SK-N-SH (cell line): ENCODE measurements at regions not wholly inside any gene's neighbourhood (a gene's known extent, or its start where the extent isn't known, plus 50 kb on each side); places are given as distances from the start of the nearest gene placed in this dataset.

Experiments
- CTCF ChIA-PET: fragments of 300-600, 350-600 bp; formaldehyde crosslinking; extraction: SDS; loops from one replicate; lab custom pipeline; 2021; lab: Yijun Ruan, JAX
- POLR2A ChIA-PET: fragments of 350-600 bp; sonication (Branson Sonifier 250); formaldehyde crosslinking; extraction: SDS; loops from one replicate; lab custom pipeline; 2020; ENCODE audit warnings: antibody characterized with exemption, inconsistent platforms; lab: Yijun Ruan, JAX
- DNase-seq: peaks from one replicate; pipeline ENCODE4 v3.0.0; 2012
- H2AFZ ChIP-seq: fragments of 200-600 bp; sonication (generic); 2 replicates; pipeline ENCODE4 v1.8.1; 2016; ENCODE audit warnings: antibody characterized with exemption, mild to moderate bottlenecking, low read depth
- H3F3A ChIP-seq: fragments of 200-600 bp; sonication (generic); replicated peaks from 2 replicates; pipeline ENCODE3; 2016; ENCODE audit warnings: antibody characterized with exemption, mild to moderate bottlenecking; ENCODE audit not compliant: insufficient read depth
- H3K27ac ChIP-seq, 2 experiments: fragments of 200-500 bp in 1 of 2; fragments of 200-600 bp in 1 of 2; sonication (Bioruptor generic) in 1 of 2; sonication (generic), shearing (Covaris generic) in 1 of 2; 2 replicates each; pipeline versions ENCODE4 v1.5.1 to v1.6.1; 2014 to 2016; ENCODE audit warnings: low read depth in 2 of 2, inconsistent platforms in 1 of 2, low read length in 1 of 2, mild to moderate bottlenecking in 1 of 2, mixed read lengths in 1 of 2
- H3K27me3 ChIP-seq: fragments of 200-600 bp; sonication (generic), shearing (Covaris generic); 2 replicates; pipeline ENCODE4 v1.6.1; 2016; ENCODE audit warnings: mixed run types; ENCODE audit not compliant: insufficient read depth
- H3K36me3 ChIP-seq, 2 experiments: fragments of 200-500 bp in 1 of 2; fragments of 200-600 bp in 1 of 2; sonication (Bioruptor generic) in 1 of 2; sonication (generic) in 1 of 2; replicated peaks in 1 of 2; 2 replicates each; pipeline versions ENCODE3 to v1.5.1; 2014 to 2016; ENCODE audit warnings: low read length in 1 of 2, mild to moderate bottlenecking in 1 of 2; ENCODE audit not compliant: insufficient read depth in 2 of 2, control insufficient read depth in 1 of 2
- H3K4me1 ChIP-seq, 2 experiments: fragments of 200-500 bp in 1 of 2; fragments of 200-600 bp in 1 of 2; sonication (Bioruptor generic) in 1 of 2; sonication (generic), shearing (Covaris generic) in 1 of 2; 2 replicates each; pipeline versions ENCODE4 v1.5.1 to v1.6.1; 2014 to 2016; ENCODE audit warnings: low read depth in 1 of 2, low read length in 1 of 2, mixed run types in 1 of 2; ENCODE audit not compliant: insufficient read depth in 2 of 2, control insufficient read depth in 1 of 2
- H3K4me2 ChIP-seq: fragments of 200-600 bp; sonication (generic), shearing (Covaris generic); 2 replicates; pipeline ENCODE4 v1.6.1; 2017; ENCODE audit warnings: mixed run types
- H3K4me3 ChIP-seq, 2 experiments: fragments of 200-500 bp in 1 of 2; fragments of 200-600 bp in 1 of 2; sonication (Bioruptor generic) in 1 of 2; sonication (generic), shearing (Covaris generic) in 1 of 2; 2 replicates each; pipeline versions ENCODE4 v1.5.1 to v1.8.1; 2014 to 2016; ENCODE audit warnings: low read depth in 2 of 2, inconsistent platforms in 1 of 2, low read length in 1 of 2, mild to moderate bottlenecking in 1 of 2, mixed read lengths in 1 of 2, moderate library complexity in 1 of 2
- H3K79me2 ChIP-seq: fragments of 200-600 bp; sonication (generic); 2 replicates; pipeline ENCODE4 v1.8.1; 2017; ENCODE audit warnings: mild to moderate bottlenecking; ENCODE audit not compliant: insufficient read depth
- H3K9ac ChIP-seq: fragments of 200-600 bp; sonication (generic); 2 replicates; pipeline ENCODE4 v1.6.1; 2017; ENCODE audit warnings: mixed run types
- H3K9me2 ChIP-seq: fragments of 200-600 bp; sonication (generic); 2 replicates; pipeline ENCODE4 v1.6.1; 2017; ENCODE audit warnings: mixed run types
- H3K9me3 ChIP-seq: fragments of 200-600 bp; sonication (generic); 2 replicates; pipeline ENCODE4 v1.6.1; 2017; ENCODE audit warnings: mixed run types, mild to moderate bottlenecking, moderate library complexity
- H4K20me1 ChIP-seq: fragments of 200-600 bp; sonication (generic); 2 replicates; pipeline ENCODE4 v1.6.1; 2017; ENCODE audit warnings: mild to moderate bottlenecking, mixed run types; ENCODE audit not compliant: insufficient read depth
- FOSL2 ChIP-seq: IDR thresholded peaks from 2 replicates; pipeline ENCODE4 v1.4.0; 2012; ENCODE audit warnings: low read depth, mild to moderate bottlenecking, moderate library complexity, borderline replicate concordance
- FOXM1 ChIP-seq: IDR thresholded peaks from 2 replicates; pipeline ENCODE4 v1.4.0; 2012; ENCODE audit warnings: low read depth, mild to moderate bottlenecking
- GATA2 ChIP-seq: sonication (generic); formaldehyde crosslinking; IDR thresholded peaks from 2 replicates; pipeline ENCODE4 v1.5.0; 2020; ENCODE audit warnings: mild to moderate bottlenecking, missing genetic modification reagents
- JUND ChIP-seq: IDR thresholded peaks from 2 replicates; pipeline ENCODE4 v1.4.0; 2012
- MXI1 ChIP-seq: IDR thresholded peaks from 2 replicates; pipeline ENCODE4 v1.6.1; 2012; ENCODE audit warnings: mild to moderate bottlenecking, low read depth, low read length, improper control_type of control experiment
- NFIC ChIP-seq: IDR thresholded peaks from 2 replicates; pipeline ENCODE4 v1.4.0; 2012; ENCODE audit warnings: borderline replicate concordance
- RCOR1 ChIP-seq: fragments of 150-350 bp; IDR thresholded peaks from 2 replicates; pipeline ENCODE4 v1.6.1; 2017; ENCODE audit warnings: antibody characterized with exemption, low read length
- RFX5 ChIP-seq: IDR thresholded peaks from 2 replicates; pipeline ENCODE4 v1.6.1; 2012; ENCODE audit warnings: mild to moderate bottlenecking, improper control_type of control experiment, low read length
- SMC3 ChIP-seq: IDR thresholded peaks from 2 replicates; pipeline ENCODE4 v1.6.1; 2012; ENCODE audit warnings: low read depth, low read length, improper control_type of control experiment
- TEAD4 ChIP-seq: IDR thresholded peaks from 2 replicates; pipeline ENCODE4 v1.4.0; 2012; ENCODE audit warnings: mild to moderate bottlenecking, borderline replicate concordance; ENCODE audit not compliant: insufficient read depth
- YY1 ChIP-seq: IDR thresholded peaks from 2 replicates; pipeline ENCODE4 v1.4.0; 2012; ENCODE audit warnings: low read depth, mild to moderate bottlenecking
- WGBS: methylation state at CpG from one replicate; pipeline ENCODE4 v1.1.6; 2017; ENCODE audit warnings: low lambda C conversion rate; 5-methylcytosine and 5-hydroxymethylcytosine counted together
- TF ChIP-seq, protein P1 (sequence below): IDR thresholded peaks from 2 replicates; pipeline ENCODE4; 2012
- TF ChIP-seq, protein P2 (sequence below): fragments of 200-600 bp; sonication (generic); IDR thresholded peaks from 2 replicates; pipeline ENCODE4 v1.6.1; 2017; ENCODE audit warnings: antibody characterized with exemption, mild to moderate bottlenecking, moderate library complexity

DNA sequence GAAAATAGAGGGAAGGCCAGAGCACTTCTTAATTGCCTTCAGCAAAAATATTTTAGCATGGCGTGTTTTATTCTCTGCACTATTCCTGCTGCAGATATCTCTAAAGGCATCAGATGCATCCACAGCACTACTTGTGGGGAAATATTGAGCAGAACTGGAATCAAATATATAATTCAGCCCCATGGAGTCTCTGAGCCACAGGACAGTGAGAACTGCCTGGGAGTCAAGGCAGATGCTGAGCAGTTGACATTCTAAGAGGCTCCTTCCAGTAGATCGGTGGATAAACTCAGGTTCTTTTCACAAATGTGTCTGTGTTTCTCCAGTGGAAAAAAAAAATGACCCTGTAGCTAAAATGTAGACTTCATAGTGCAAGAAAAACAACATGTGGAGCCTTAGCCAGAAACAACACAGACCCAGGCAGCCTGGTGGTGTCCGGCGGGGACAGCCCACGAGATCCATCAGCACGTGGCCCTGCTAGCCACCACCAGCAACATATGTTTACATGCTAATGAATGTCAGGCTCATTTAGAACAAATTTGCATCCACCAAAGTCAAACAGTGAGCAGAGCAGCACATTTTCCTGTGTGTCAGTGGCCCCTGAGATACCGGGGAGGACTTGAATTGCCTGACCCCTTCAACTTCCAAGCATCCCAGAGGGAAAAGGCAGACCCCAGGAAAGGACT is 123.3 kb upstream of the PFKP start:
- WGBS, result 40% methylated on average over 7 of the region's 7 CpGs
- Histone ChIP-seq H3K4me2 (no peak overlapping the region), H4K20me1 (no peaks in the 10 kb centered on the region), H3F3A (no peaks in the 10 kb centered on the region), H3K9me2 (no peaks in the 10 kb centered on the region), H3K4me3 (no peak overlapping the region), H3K27me3 (peaks cover 6% of the 10 kb centered on the region; the same call in 1 of the 2 replicates)
- no peak for TF ChIP-seq TEAD4
- TF ChIP-seq, protein P1, sequence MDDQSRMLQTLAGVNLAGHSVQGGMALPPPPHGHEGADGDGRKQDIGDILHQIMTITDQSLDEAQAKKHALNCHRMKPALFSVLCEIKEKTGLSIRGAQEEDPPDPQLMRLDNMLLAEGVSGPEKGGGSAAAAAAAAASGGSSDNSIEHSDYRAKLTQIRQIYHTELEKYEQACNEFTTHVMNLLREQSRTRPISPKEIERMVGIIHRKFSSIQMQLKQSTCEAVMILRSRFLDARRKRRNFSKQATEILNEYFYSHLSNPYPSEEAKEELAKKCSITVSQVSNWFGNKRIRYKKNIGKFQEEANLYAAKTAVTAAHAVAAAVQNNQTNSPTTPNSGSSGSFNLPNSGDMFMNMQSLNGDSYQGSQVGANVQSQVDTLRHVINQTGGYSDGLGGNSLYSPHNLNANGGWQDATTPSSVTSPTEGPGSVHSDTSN, result no peak
- no peak for TF ChIP-seq GATA2 (CRISPR knock-in tag)
- TF ChIP-seq MXI1, result no peak
- TF ChIP-seq FOXM1, result no peak
- no peak for TF ChIP-seq JUND
- no peak for TF ChIP-seq RFX5
- TF ChIP-seq FOSL2, result no peak
- TF ChIP-seq, protein P2, sequence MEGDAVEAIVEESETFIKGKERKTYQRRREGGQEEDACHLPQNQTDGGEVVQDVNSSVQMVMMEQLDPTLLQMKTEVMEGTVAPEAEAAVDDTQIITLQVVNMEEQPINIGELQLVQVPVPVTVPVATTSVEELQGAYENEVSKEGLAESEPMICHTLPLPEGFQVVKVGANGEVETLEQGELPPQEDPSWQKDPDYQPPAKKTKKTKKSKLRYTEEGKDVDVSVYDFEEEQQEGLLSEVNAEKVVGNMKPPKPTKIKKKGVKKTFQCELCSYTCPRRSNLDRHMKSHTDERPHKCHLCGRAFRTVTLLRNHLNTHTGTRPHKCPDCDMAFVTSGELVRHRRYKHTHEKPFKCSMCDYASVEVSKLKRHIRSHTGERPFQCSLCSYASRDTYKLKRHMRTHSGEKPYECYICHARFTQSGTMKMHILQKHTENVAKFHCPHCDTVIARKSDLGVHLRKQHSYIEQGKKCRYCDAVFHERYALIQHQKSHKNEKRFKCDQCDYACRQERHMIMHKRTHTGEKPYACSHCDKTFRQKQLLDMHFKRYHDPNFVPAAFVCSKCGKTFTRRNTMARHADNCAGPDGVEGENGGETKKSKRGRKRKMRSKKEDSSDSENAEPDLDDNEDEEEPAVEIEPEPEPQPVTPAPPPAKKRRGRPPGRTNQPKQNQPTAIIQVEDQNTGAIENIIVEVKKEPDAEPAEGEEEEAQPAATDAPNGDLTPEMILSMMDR, result no peak
- TF ChIP-seq, all 33 proteins: peak for 0
- no peak overlapping the region for H3K27ac ChIP-seq
- H3K9me3 ChIP-seq, result no peaks in the 10 kb centered on the region
- H3K79me2 ChIP-seq, result no peaks in the 10 kb centered on the region
- ChIA-PET CTCF (interaction anchor here (0.7 to 1.4 kb wide), 2 partner anchors 11 to 1539 kb away, joined by 3 to 5 read pairs; no protein-coding TSS in a partner anchor), POLR2A (no interaction called here)
- DNase-seq, result peak; percentile 51
- H2AFZ ChIP-seq, result no peak overlapping the region
- H3K4me1 ChIP-seq, result peaks cover 0 to 12% of the 10 kb centered on the region in 2 experiments; a peak in 1 of 4 replicates
- no peak overlapping the region for H3K9ac ChIP-seq
- H3K36me3 ChIP-seq, result no peaks in the 10 kb centered on the region

DNA sequence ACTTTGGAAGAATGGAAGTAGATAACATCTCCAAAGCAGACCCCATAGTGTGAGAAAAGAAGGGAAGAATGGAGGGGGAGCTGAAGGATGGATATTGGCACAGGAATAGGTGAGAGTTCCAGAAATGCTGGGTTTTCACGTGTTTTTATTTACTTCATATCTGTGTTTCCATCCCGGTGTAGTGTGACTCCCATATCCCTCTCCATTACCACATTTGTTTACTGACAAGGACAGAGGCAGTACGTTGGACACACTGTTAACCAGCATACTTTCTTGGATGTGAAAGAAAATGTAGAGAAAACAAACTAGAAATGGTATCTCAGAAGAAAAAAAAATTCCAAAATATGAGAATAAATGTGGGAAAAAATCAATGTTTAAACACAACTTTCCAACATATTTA is 124.4 kb upstream of the PFKP start:
- Histone ChIP-seq H3K27ac (no peak overlapping the region), H3K36me3 (no peaks in the 10 kb centered on the region), H3K4me3 (no peak overlapping the region), H3K79me2 (no peaks in the 10 kb centered on the region), H3K27me3 (peaks cover 6% of the 10 kb centered on the region; the same call in 1 of the 2 replicates), H3K9me2 (no peaks in the 10 kb centered on the region), H3K9ac (no peak overlapping the region), H3K4me1 (peaks cover 0 to 12% of the 10 kb centered on the region in 2 experiments; a peak in 1 of 4 replicates), H4K20me1 (no peaks in the 10 kb centered on the region), H3K4me2 (no peak overlapping the region), H2AFZ (no peak overlapping the region), H3K9me3 (no peaks in the 10 kb centered on the region), H3F3A (no peaks in the 10 kb centered on the region)
- no peak for DNase-seq
- ChIA-PET CTCF (interaction anchor here (0.9 kb wide), 1 partner anchor 15 kb away, joined by 4 read pairs; no protein-coding TSS in a partner anchor), POLR2A (no interaction called here)
- 18% methylated on average over 3 of the region's 3 CpGs for WGBS
- no peak for TF ChIP-seq SMC3
- no peak for TF ChIP-seq YY1
- TF ChIP-seq, protein P1, result no peak
- no peak for TF ChIP-seq GATA2 (CRISPR knock-in tag)
- no peak for TF ChIP-seq MXI1
- TF ChIP-seq JUND, result no peak
- no peak for TF ChIP-seq RCOR1
- no peak for TF ChIP-seq NFIC
